Brain pericyte (primary cell): ENCODE measurements at regions not wholly inside any gene's neighbourhood (a gene's known extent, or its start where the extent isn't known, plus 50 kb on each side); places are given as distances from the start of the nearest gene placed in this dataset.
"Not testable (repeated sequence)": the region's sequence is repeated elsewhere in the genome, so short reads cannot be mapped to it uniquely, and the experiment has no call there.

ENCODE experiments used
- DNase-seq: peaks from one replicate; pipeline ENCODE4 v3.0.0-alpha.2; 2012; ENCODE audit warnings: low read depth, low spot score

GRCh38 chr17:45585794-45586650 lies 95.5 kb upstream of the PLEKHM1 start:
- not testable (repeated sequence) for DNase-seq

GRCh38 chr17:45586651-45586934 lies 96.1 kb upstream of the PLEKHM1 start:
- DNase-seq: not testable (repeated sequence)

GRCh38 chr17:45592433-45592923 lies 102.0 kb upstream of the PLEKHM1 start:
- DNase-seq: not testable (repeated sequence)

GRCh38 chr17:45596347-45596746 lies 105.8 kb upstream of the PLEKHM1 start:
- DNase-seq: not testable (repeated sequence)

GRCh38 chr17:45600052-45601012 lies 109.8 kb upstream of the PLEKHM1 start:
- not testable (repeated sequence) for DNase-seq

- not testable (repeated sequence) for DNase-seq
These were observed 110.5 kb upstream of the PLEKHM1 start for GRCh38 chr17:45601013-45601412.

- DNase-seq: not testable (repeated sequence)
These were observed 111.4 kb upstream of the PLEKHM1 start for GRCh38 chr17:45601605-45602539.

- not testable (repeated sequence) for DNase-seq
These were observed 115.2 kb upstream of the PLEKHM1 start for GRCh38 chr17:45605751-45606150.

GRCh38 chr17:45619984-45620405 lies 129.5 kb upstream of the PLEKHM1 start:
- not testable (repeated sequence) for DNase-seq

- not testable (repeated sequence) for DNase-seq
These were observed 129.9 kb upstream of the PLEKHM1 start for GRCh38 chr17:45620468-45620867.

- DNase-seq: not testable (repeated sequence)
These were observed 130.6 kb upstream of the PLEKHM1 start for GRCh38 chr17:45621087-45621486.

- not testable (repeated sequence) for DNase-seq
These were observed 131.8 kb upstream of the PLEKHM1 start for GRCh38 chr17:45622295-45622694.

- no peak for DNase-seq
These were observed 137.5 kb upstream of the PLEKHM1 start for GRCh38 chr17:45628019-45628418.

- DNase-seq: no peak
These were observed 141.4 kb upstream of the PLEKHM1 start for GRCh38 chr17:45631941-45632340.

- no peak for DNase-seq
These were observed 144.7 kb upstream of the CRHR1 start for GRCh38 chr17:45639297-45639849.

GRCh38 chr17:45640141-45640850 lies 143.8 kb upstream of the CRHR1 start:
- peak; percentile 20 for DNase-seq

- no peak for DNase-seq
These were observed 142.6 kb upstream of the CRHR1 start for GRCh38 chr17:45641541-45641940.

GRCh38 chr17:45643591-45643990 lies 140.5 kb upstream of the CRHR1 start:
- no peak for DNase-seq

- DNase-seq: not testable (repeated sequence)
These were observed 139.5 kb upstream of the CRHR1 start for GRCh38 chr17:45644637-45645036.

GRCh38 chr17:45645330-45645729 lies 138.8 kb upstream of the CRHR1 start:
- DNase-seq: no peak
